NK-92 treated with Interleukin-12 subunit alpha and Interleukin-12 subunit beta, amount 100 ng/mL, for 24 hours (cell line): ENCODE measurements at regions not wholly inside any gene's neighbourhood (a gene's known extent, or its start where the extent isn't known, plus 50 kb on each side); places are given as distances from the start of the nearest gene placed in this dataset.

ENCODE experiments used
- DNase-seq: peaks from one replicate; lab custom pipeline; 2025; lab: John Stamatoyannopoulos, UW

GRCh38 chr3:17798000-17798399, 55.6 kb upstream of the TBC1D5 start:
- DNase-seq: no peak

- DNase-seq: no peak
These were observed 53.3 kb upstream of the TBC1D5 start for GRCh38 chr3:17795711-17796110.

DNA sequence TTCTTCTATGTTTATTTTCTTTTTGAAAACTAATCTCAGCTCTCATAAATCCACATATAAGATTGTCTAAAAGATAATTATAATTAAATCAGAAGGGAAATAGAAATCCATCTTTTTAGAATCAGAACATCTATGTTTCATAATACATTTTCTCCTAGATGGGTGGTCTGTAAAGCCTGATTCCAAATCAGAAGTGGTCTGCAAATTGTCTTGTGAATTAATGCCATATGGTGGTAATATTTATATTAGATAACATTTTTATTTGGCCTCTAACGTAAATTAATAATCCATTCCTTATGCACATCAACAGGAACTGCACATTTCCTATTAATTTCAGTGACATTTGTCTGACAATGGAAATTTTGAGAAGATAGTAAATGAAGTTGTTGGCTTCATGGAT, 52.8 kb upstream of the TBC1D5 start:
- DNase-seq: no peak

DNA sequence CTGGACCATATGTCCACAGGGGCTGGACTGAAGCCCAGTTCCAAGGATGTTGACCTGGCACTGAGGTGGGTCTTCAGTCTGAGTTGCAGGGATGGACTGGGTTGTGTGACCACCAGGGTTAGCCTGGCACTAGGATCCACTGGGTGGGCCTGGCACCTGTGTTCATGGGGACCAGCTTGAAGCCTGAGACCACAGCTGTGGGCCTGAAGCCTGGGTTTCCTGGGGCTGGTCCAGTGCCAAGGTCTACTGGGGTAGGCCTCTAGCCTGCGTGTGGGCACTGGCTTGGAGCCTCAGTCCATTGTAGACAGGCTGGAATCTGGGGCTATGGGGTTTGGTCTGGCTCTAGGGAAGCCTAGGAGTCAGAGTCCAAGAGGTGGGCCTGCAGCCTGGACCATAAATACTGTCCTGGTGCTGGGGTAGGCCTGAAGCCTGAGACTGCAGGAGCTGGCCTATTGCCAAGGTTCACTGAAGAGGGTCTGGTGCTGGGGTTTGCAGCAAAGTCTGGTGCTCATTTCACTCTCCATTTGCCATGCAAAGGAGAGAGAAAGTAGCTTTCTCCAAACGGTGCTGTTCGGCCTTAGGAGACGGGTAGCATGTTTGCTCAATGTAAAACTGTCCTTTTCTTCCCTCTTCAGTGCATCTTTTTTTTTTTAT, 51.2 kb upstream of the TBC1D5 start:
- DNase-seq: no peak
